HepG2 (cell line): ENCODE measurements at regions not wholly inside any gene's neighbourhood (a gene's known extent, or its start where the extent isn't known, plus 50 kb on each side); places are given as distances from the start of the nearest gene placed in this dataset.

Experiments
- ASH2L ChIP-seq: fragments of 300-600, 200-600 bp; sonication (generic); IDR thresholded peaks from 2 replicates; pipeline ENCODE4 v1.7.0; 2017; ENCODE audit warnings: low read depth, mild to moderate bottlenecking, moderate library complexity, mixed read lengths, low read length; ENCODE audit not compliant: insufficient read length
- CBFB ChIP-seq: sonication (generic); formaldehyde crosslinking; IDR thresholded peaks from 2 replicates; pipeline ENCODE4 v1.4.0; 2020; ENCODE audit warnings: missing genetic modification reagents
- EP300 ChIP-seq, 3 experiments: sonication (generic) in 1 of 3; formaldehyde crosslinking in 1 of 3; IDR thresholded peaks; 2 replicates each; pipeline versions ENCODE4 v1.5.1 to v1.6.1; 2011 to 2020; ENCODE audit warnings: low read depth in 2 of 3, low read length in 2 of 3, borderline replicate concordance in 1 of 3, improper control_type of control experiment in 1 of 3, mild to moderate bottlenecking in 1 of 3, missing genetic modification reagents in 1 of 3, moderate library complexity in 1 of 3
- SRF ChIP-seq: IDR thresholded peaks from 2 replicates; pipeline ENCODE4 v1.6.1; 2011; ENCODE audit warnings: mild to moderate bottlenecking, low read depth, low read length, moderate library complexity
- ZNF205 ChIP-seq: IDR thresholded peaks from 2 replicates; pipeline ENCODE4 v1.6.1; 2018; ENCODE audit warnings: missing biosample characterization, missing genetic modification reagents
- ZNF720 ChIP-seq: sonication (generic); formaldehyde crosslinking; IDR thresholded peaks from 2 replicates; pipeline ENCODE4 v1.4.0; 2020; ENCODE audit warnings: missing genetic modification reagents
- TF ChIP-seq, protein P1 (sequence below): sonication (generic); formaldehyde crosslinking; IDR thresholded peaks from 2 replicates; pipeline ENCODE4 v1.4.0; 2020; ENCODE audit warnings: mild to moderate bottlenecking, missing genetic modification reagents
- TF ChIP-seq, protein P2 (sequence below): IDR thresholded peaks from 2 replicates; pipeline ENCODE4 v1.6.1; 2012; ENCODE audit warnings: low read depth, low read length, improper control_type of control experiment
- TF ChIP-seq, protein P3 (sequence below): sonication (generic); formaldehyde crosslinking; IDR thresholded peaks from 2 replicates; pipeline ENCODE4 v1.5.1; 2020; ENCODE audit warnings: mild to moderate bottlenecking, missing genetic modification reagents

DNA sequence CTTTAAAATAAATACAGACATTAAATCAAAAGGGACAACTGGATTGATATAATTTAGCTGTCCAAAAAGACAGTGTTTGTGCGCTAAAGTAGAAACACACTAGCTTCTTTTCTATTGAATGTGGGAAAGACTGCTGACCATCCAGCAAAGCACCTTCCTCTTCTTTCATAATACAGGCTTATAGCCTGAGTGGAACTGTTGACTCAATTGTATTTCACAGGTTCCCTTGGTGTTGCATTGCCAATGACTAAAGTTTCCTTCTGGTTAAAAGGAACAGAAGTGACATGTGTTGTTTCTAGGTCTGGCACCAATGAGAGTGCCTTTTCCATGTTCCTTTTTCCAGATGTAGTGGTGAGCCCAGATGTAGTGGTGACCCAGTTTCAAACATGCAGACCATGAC, 412.3 kb downstream of the RNF144A start (continued):
- TF ChIP-seq, protein P1, sequence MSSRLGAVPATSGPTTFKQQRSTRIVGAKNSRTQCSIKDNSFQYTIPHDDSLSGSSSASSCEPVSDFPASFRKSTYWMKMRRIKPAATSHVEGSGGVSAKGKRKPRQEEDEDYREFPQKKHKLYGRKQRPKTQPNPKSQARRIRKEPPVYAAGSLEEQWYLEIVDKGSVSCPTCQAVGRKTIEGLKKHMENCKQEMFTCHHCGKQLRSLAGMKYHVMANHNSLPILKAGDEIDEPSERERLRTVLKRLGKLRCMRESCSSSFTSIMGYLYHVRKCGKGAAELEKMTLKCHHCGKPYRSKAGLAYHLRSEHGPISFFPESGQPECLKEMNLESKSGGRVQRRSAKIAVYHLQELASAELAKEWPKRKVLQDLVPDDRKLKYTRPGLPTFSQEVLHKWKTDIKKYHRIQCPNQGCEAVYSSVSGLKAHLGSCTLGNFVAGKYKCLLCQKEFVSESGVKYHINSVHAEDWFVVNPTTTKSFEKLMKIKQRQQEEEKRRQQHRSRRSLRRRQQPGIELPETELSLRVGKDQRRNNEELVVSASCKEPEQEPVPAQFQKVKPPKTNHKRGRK (CRISPR knock-in tag), result no peak
- TF ChIP-seq ZNF205 (CRISPR knock-in tag) (no peak), ASH2L (no peak), EP300 (IDR thresholded peaks at IDR 0.05; ENCODE audit: low read depth in 2 of 2, low read length in 2 of 2) (no peak), EP300 (CRISPR knock-in tag; IDR thresholded peaks at IDR 0.05; ENCODE audit: borderline replicate concordance) (no peak), CBFB (CRISPR knock-in tag) (no peak), ZNF720 (CRISPR knock-in tag) (no peak), SRF (no peak)
- TF ChIP-seq, protein P2, sequence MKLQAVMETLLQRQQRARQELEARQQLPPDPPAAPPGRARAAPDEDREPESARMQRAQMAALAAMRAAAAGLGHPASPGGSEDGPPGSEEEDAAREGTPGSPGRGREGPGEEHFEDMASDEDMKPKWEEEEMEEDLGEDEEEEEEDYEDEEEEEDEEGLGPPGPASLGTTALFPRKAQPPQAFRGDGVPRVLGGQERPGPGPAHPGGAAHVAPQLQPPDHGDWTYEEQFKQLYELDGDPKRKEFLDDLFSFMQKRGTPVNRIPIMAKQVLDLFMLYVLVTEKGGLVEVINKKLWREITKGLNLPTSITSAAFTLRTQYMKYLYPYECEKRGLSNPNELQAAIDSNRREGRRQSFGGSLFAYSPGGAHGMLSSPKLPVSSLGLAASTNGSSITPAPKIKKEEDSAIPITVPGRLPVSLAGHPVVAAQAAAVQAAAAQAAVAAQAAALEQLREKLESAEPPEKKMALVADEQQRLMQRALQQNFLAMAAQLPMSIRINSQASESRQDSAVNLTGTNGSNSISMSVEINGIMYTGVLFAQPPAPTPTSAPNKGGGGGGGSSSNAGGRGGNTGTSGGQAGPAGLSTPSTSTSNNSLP, result no peak
- TF ChIP-seq, protein P3, sequence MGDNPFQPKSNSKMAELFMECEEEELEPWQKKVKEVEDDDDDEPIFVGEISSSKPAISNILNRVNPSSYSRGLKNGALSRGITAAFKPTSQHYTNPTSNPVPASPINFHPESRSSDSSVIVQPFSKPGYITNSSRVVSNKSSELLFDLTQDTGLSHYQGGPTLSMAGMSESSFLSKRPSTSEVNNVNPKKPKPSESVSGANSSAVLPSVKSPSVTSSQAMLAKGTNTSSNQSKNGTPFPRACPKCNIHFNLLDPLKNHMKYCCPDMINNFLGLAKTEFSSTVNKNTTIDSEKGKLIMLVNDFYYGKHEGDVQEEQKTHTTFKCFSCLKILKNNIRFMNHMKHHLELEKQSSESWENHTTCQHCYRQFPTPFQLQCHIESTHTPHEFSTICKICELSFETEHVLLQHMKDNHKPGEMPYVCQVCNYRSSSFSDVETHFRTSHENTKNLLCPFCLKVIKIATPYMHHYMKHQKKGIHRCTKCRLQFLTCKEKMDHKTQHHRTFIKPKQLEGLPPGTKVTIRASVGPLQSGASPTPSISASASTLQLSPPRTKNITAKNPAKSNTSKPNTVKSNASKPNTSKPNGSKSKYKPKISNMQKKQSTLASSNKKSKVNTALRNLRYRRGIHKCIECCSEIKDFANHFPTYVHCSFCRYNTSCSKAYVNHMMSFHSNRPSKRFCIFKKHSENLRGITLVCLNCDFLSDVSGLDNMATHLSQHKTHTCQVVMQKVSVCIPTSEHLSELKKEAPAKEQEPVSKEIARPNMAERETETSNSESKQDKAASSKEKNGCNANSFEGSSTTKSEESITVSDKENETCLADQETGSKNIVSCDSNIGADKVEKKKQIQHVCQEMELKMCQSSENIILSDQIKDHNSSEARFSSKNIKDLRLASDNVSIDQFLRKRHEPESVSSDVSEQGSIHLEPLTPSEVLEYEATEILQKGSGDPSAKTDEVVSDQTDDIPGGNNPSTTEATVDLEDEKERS, result no peak
